ENCODE measurements at regions not wholly inside any gene's neighbourhood (a gene's known extent, or its start where the extent isn't known, plus 50 kb on each side); places are given as distances from the start of the nearest gene placed in this dataset.
"Not testable (repeated sequence)": the region's sequence is repeated elsewhere in the genome, so short reads cannot be mapped to it uniquely, and the experiment has no call there.

DNA sequence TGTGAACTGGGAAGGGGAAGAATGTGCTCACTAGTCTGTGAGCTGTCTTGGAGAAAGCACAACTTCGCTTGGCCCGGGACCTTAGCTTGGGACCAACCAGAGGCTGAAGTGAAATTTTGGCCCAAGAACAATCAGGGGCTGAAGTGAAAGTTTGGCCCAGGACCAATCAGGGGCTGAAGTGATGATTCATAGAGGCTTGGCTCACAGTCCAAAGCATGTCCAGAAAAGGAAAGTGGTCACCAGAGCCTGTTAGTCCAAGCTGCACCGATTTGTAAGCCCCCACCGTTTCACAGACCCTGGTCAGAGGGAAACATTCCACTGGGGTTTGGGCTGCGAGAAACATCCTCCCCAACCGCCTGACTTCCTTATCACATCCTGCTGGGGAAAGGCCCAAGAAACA lies 763.3 kb downstream of the SPATA31A7 start:
- H3K4me2 ChIP-seq; H3K36me3 Mint-ChIP-seq; H3K4me1 ChIP-seq; H3K9me3 Mint-ChIP-seq; DNase-seq (ENCODE audit: low spot score); H3K4me1 Mint-ChIP-seq; H3F3A ChIP-seq (ENCODE audit: low read depth); H3K27ac Mint-ChIP-seq; H3K79me2 ChIP-seq (ENCODE audit: low read depth); H3K4me3 ChIP-seq; H3K27ac ChIP-seq; H3K9me3 ChIP-seq (ENCODE audit: low read depth); H3K36me3 ChIP-seq; H3K4me3 Mint-ChIP-seq; H3K9ac ChIP-seq; H3K27me3 Mint-ChIP-seq (ENCODE audit: insufficient read depth, low read depth); H4K20me1 ChIP-seq (ENCODE audit: low read depth); H3K27me3 ChIP-seq; H2AFZ ChIP-seq (replicated peaks): not testable (repeated sequence)

DNA sequence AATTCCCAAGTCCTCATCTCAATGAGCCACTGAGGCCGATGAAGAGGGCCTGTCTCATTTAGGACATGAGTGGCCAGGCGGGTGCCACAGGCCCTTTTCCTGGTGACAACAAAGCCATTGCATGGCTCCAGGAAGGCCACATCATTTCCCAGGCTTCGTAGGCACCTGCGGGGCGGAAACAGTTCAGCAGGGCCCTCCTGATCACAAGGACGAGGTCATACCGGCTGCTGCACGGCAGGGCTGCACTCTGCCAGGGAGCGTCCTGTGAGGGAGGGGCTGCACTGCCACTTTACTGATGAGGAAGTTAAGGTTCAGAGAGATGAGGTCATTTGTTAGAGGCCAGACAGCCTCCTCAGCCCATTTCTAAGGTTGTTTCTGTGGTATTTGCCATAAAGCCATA lies 781.8 kb downstream of the SPATA31A7 start:
- not testable (repeated sequence) for H3K9ac ChIP-seq; H3K9me3 Mint-ChIP-seq; H3K4me1 ChIP-seq; H3K4me2 ChIP-seq; H3K27ac ChIP-seq; H3K27me3 ChIP-seq; H3K79me2 ChIP-seq (ENCODE audit: low read depth); H4K20me1 ChIP-seq (ENCODE audit: low read depth); H3K9me3 ChIP-seq (ENCODE audit: low read depth); H3K27me3 Mint-ChIP-seq (ENCODE audit: insufficient read depth, low read depth); H3K4me3 ChIP-seq; H3K4me1 Mint-ChIP-seq; H3K36me3 Mint-ChIP-seq; DNase-seq (ENCODE audit: low spot score); H3K4me3 Mint-ChIP-seq; H3K36me3 ChIP-seq; H2AFZ ChIP-seq (replicated peaks); H3K27ac Mint-ChIP-seq; H3F3A ChIP-seq (ENCODE audit: low read depth)

DNA sequence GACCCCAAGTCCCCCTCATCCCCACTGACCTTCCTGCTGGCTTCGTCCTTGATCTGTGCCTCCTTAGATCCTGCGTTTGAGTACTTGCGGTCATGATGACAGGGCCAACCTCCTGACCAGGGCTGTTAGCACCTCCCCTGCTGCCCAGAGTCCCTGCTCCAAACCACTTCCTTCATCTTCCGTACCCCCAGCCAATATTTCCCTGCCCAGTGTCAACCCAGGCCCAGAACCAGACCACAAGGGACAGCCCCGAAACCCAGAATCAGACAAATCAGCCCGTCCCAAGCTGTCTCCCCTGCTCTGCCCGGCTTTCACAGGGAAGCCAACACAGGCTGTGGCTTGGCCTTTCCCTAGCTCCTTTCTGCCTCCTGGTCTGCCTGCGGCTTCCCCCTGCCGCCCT lies 784.7 kb downstream of the SPATA31A7 start:
- not testable (repeated sequence) for H2AFZ ChIP-seq (replicated peaks); H3K27me3 Mint-ChIP-seq (ENCODE audit: insufficient read depth, low read depth); H3K36me3 Mint-ChIP-seq; H4K20me1 ChIP-seq (ENCODE audit: low read depth); H3K79me2 ChIP-seq (ENCODE audit: low read depth); H3K9ac ChIP-seq; DNase-seq (ENCODE audit: low spot score); H3K36me3 ChIP-seq; H3K9me3 ChIP-seq (ENCODE audit: low read depth); H3K27ac ChIP-seq; H3F3A ChIP-seq (ENCODE audit: low read depth); H3K4me3 ChIP-seq; H3K4me3 Mint-ChIP-seq; H3K27me3 ChIP-seq; H3K4me1 Mint-ChIP-seq; H3K4me2 ChIP-seq; H3K4me1 ChIP-seq; H3K27ac Mint-ChIP-seq; H3K9me3 Mint-ChIP-seq

DNA sequence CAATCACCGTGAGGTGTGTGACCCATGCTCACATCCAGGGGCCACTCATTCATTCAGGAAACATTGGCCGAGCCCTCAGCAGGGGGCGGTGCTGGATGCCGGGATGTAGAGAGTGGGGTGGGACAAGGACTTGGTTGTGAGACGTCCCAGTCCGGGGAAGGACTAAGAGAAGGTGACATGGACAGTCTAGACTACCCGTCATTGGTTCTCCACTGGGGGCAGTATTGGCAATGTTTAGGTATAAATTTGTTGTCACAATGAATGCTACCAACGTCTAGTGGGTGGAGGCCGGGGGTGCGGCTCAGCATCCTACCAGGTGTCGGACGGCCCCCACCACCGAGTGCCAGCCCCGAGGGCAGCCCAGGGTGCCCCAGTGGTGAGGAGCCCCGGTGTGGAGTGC lies 786.5 kb downstream of the SPATA31A7 start:
- not testable (repeated sequence) for H3K4me1 Mint-ChIP-seq; H3K9me3 Mint-ChIP-seq; H4K20me1 ChIP-seq (ENCODE audit: low read depth); H3K27ac ChIP-seq; H3K36me3 Mint-ChIP-seq; H2AFZ ChIP-seq (replicated peaks); H3K9me3 ChIP-seq (ENCODE audit: low read depth); H3K27me3 ChIP-seq; H3K27me3 Mint-ChIP-seq (ENCODE audit: insufficient read depth, low read depth); H3F3A ChIP-seq (ENCODE audit: low read depth); H3K4me3 Mint-ChIP-seq; H3K79me2 ChIP-seq (ENCODE audit: low read depth); H3K4me3 ChIP-seq; H3K9ac ChIP-seq; H3K27ac Mint-ChIP-seq; H3K4me1 ChIP-seq; H3K4me2 ChIP-seq; H3K36me3 ChIP-seq; DNase-seq (ENCODE audit: low spot score)

DNA sequence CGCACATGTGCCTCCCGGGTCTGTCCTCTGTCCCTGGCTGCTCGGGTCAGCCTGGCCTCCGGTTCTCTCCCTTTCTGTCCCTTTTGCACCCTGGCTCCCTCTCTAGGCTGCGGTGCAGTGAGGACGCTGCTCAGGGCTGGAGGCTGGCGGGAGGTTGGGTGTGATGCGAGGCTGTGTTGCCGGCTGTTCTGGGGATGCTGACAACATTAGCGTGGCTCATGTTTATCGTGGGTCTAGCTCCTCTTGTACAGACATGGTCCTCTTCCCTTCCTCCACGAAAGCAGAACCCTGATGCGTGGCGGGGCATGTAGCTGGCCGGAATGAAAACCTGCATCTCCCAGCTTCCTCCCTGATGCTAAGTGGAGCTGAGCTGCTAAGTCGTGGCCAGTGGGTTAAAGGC lies 792.9 kb downstream of the SPATA31A7 start:
- not testable (repeated sequence) for H3K4me1 Mint-ChIP-seq

GRCh38 chr9:61983441-61983840 lies 793.6 kb downstream of the SPATA31A7 start:
- H3K4me1 Mint-ChIP-seq; H3K4me1 ChIP-seq; H3K27me3 Mint-ChIP-seq (ENCODE audit: insufficient read depth, low read depth); H3K27ac ChIP-seq; H3K9ac ChIP-seq; H2AFZ ChIP-seq (replicated peaks); H3K27ac Mint-ChIP-seq; H3K79me2 ChIP-seq (ENCODE audit: low read depth); H3K36me3 ChIP-seq; DNase-seq (ENCODE audit: low spot score); H3K4me2 ChIP-seq; H3K9me3 Mint-ChIP-seq; H3K4me3 ChIP-seq; H3K27me3 ChIP-seq; H3K4me3 Mint-ChIP-seq; H4K20me1 ChIP-seq (ENCODE audit: low read depth); H3K36me3 Mint-ChIP-seq; H3K9me3 ChIP-seq (ENCODE audit: low read depth); H3F3A ChIP-seq (ENCODE audit: low read depth): not testable (repeated sequence)

More for the DNA sequence above, 792.9 kb downstream of the SPATA31A7 start:
- H3K27ac ChIP-seq; H3F3A ChIP-seq (ENCODE audit: low read depth); H3K4me3 Mint-ChIP-seq; H3K9ac ChIP-seq; H3K27ac Mint-ChIP-seq; H3K9me3 ChIP-seq (ENCODE audit: low read depth); H3K4me3 ChIP-seq; H3K4me2 ChIP-seq; H2AFZ ChIP-seq (replicated peaks); H3K4me1 ChIP-seq; H3K36me3 Mint-ChIP-seq; H3K27me3 Mint-ChIP-seq (ENCODE audit: insufficient read depth, low read depth); H3K27me3 ChIP-seq; DNase-seq (ENCODE audit: low spot score); H3K36me3 ChIP-seq; H3K9me3 Mint-ChIP-seq; H3K79me2 ChIP-seq (ENCODE audit: low read depth); H4K20me1 ChIP-seq (ENCODE audit: low read depth): not testable (repeated sequence)

GRCh38 chr9:61983954-61984353 lies 794.1 kb downstream of the SPATA31A7 start:
- H3K27me3 Mint-ChIP-seq (ENCODE audit: insufficient read depth, low read depth); H3K4me1 Mint-ChIP-seq; H3K9me3 ChIP-seq (ENCODE audit: low read depth); H3K27me3 ChIP-seq; H3K27ac Mint-ChIP-seq; H3K79me2 ChIP-seq (ENCODE audit: low read depth); H3K9me3 Mint-ChIP-seq; H2AFZ ChIP-seq (replicated peaks); H3K4me2 ChIP-seq; H3F3A ChIP-seq (ENCODE audit: low read depth); H3K4me3 Mint-ChIP-seq; H3K4me1 ChIP-seq; DNase-seq (ENCODE audit: low spot score); H3K9ac ChIP-seq; H4K20me1 ChIP-seq (ENCODE audit: low read depth); H3K36me3 Mint-ChIP-seq; H3K27ac ChIP-seq; H3K4me3 ChIP-seq; H3K36me3 ChIP-seq: not testable (repeated sequence)

- not testable (repeated sequence) for H3K9me3 Mint-ChIP-seq; H3K4me1 ChIP-seq; DNase-seq (ENCODE audit: low spot score); H3K27me3 ChIP-seq; H3K27ac ChIP-seq; H3F3A ChIP-seq (ENCODE audit: low read depth); H3K4me3 Mint-ChIP-seq; H3K27ac Mint-ChIP-seq; H2AFZ ChIP-seq (replicated peaks); H4K20me1 ChIP-seq (ENCODE audit: low read depth); H3K27me3 Mint-ChIP-seq (ENCODE audit: insufficient read depth, low read depth); H3K9me3 ChIP-seq (ENCODE audit: low read depth); H3K4me2 ChIP-seq; H3K36me3 ChIP-seq; H3K4me3 ChIP-seq; H3K9ac ChIP-seq; H3K4me1 Mint-ChIP-seq; H3K36me3 Mint-ChIP-seq; H3K79me2 ChIP-seq (ENCODE audit: low read depth)
Observed at GRCh38 chr9:61984513-61984912, 794.7 kb downstream of the SPATA31A7 start.

DNA sequence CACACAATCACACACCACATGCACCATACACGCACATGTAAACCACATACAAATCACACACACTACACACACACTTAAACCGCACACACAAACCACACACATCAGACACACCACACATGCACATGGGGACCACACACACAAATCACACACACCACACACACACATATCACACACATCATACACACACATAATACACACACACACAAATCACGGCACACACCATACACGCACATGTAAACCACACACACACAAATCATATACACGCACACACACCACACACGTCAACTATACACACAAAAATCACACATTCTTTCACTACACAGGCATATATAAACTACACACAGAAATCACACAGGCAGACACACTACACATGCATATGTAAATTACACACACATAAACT lies 802.3 kb downstream of the SPATA31A7 start:
- peak overlapping the region; percentile 20 for H3K4me3 Mint-ChIP-seq
- H3K9ac ChIP-seq, H3K36me3 Mint-ChIP-seq: not testable (repeated sequence)

More for the DNA sequence above, 802.3 kb downstream of the SPATA31A7 start:
- not testable (repeated sequence) for H3K4me3 ChIP-seq; H4K20me1 ChIP-seq (ENCODE audit: low read depth); H2AFZ ChIP-seq (replicated peaks); DNase-seq (ENCODE audit: low spot score); H3K27me3 ChIP-seq; H3K27me3 Mint-ChIP-seq (ENCODE audit: insufficient read depth, low read depth); H3F3A ChIP-seq (ENCODE audit: low read depth); H3K4me1 Mint-ChIP-seq; H3K4me2 ChIP-seq; H3K79me2 ChIP-seq (ENCODE audit: low read depth); H3K4me1 ChIP-seq; H3K9me3 ChIP-seq (ENCODE audit: low read depth); H3K9me3 Mint-ChIP-seq; H3K27ac ChIP-seq; H3K36me3 ChIP-seq
- H3K27ac Mint-ChIP-seq, result peak overlapping the region; percentile 18

All from neural progenitor cell (in vitro differentiated cells).